ENCODE measurements at regions not wholly inside any gene's neighbourhood (a gene's known extent, or its start where the extent isn't known, plus 50 kb on each side); places are given as distances from the start of the nearest gene placed in this dataset.

DNA sequence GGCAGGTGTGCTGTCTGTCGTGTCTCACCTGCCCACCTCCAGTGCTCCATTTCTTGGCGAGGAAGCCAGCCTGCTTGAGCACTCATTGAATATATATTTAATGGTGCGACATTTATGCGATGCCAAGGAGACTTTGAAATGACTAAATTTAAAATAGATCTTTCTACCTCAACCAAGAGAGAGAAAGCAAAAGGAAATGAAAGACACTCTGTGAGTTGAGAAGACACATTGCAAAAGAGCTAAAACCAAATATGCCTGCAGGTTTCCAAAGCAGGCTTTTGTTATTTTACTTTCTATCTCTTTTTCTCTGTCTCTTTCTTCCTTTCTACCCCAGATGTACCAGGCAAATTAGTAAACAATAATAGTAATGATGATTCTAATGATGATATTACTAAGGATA is 53.6 kb upstream of the AOAH start:
- no peak for DNase-seq (ENCODE audit: low read depth)
- TF ChIP-seq CTCF (IDR thresholded peaks at IDR 0.05; ENCODE audit: insufficient read depth, low read length, poor library complexity, severe bottlenecking) = no peak
- Histone ChIP-seq H3K4me3 (ENCODE audit: low read depth, low read length) (no peak overlapping the region), H3K36me3 (ENCODE audit: control insufficient read depth, insufficient read depth, low read length) (no peaks in the 10 kb centered on the region), H3K27me3 (ENCODE audit: control insufficient read depth, insufficient read depth, low read length) (no peaks in the 10 kb centered on the region)

GRCh38 chr7:36777062-36777461 is 52.8 kb upstream of the AOAH start:
- Histone ChIP-seq H3K27me3 (ENCODE audit: control insufficient read depth, insufficient read depth, low read length) (no peaks in the 10 kb centered on the region), H3K36me3 (ENCODE audit: control insufficient read depth, insufficient read depth, low read length) (no peaks in the 10 kb centered on the region), H3K4me3 (ENCODE audit: low read depth, low read length) (no peak overlapping the region)
- DNase-seq (ENCODE audit: low read depth) = no peak
- TF ChIP-seq CTCF (IDR thresholded peaks at IDR 0.05; ENCODE audit: insufficient read depth, low read length, poor library complexity, severe bottlenecking) = no peak

- no peaks in the 10 kb centered on the region for H3K36me3 ChIP-seq (ENCODE audit: control insufficient read depth, insufficient read depth, low read length)
- TF ChIP-seq CTCF (IDR thresholded peaks at IDR 0.05; ENCODE audit: insufficient read depth, low read length, poor library complexity, severe bottlenecking) = no peak
- no peak overlapping the region for H3K4me3 ChIP-seq (ENCODE audit: low read depth, low read length)
- no peak for DNase-seq (ENCODE audit: low read depth)
- no peaks in the 10 kb centered on the region for H3K27me3 ChIP-seq (ENCODE audit: control insufficient read depth, insufficient read depth, low read length)
Observed at GRCh38 chr7:36775676-36776075, 51.4 kb upstream of the AOAH start.

DNA sequence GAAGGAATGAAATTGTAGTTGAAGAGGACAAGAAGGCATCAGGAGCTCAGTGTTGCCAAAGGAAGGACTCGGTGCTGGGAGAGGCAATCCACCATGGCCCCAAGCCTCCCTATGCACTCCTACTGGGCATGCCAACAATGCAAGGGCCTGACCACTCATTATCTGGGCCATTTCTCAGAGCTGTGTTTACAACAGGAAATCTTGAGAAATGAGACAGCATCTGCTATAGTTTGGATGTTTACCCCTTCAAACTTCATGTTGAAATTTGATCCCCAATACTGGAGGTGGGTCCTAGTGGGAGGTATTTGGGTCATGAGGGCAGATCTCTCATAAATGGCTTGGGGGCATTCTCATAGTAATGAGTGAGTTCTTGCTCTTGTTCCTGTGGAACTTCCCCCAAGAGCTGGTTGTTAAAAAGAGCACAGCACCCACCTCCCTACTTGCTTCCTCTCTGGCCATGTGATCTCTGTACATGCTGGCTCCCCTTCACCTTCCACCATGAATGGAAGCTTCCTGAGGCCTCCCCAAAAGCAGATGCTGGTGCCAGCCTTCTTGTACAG is 50.8 kb upstream of the AOAH start:
- no peak for TF ChIP-seq CTCF (IDR thresholded peaks at IDR 0.05; ENCODE audit: insufficient read depth, low read length, poor library complexity, severe bottlenecking)
- Histone ChIP-seq H3K27me3 (ENCODE audit: control insufficient read depth, insufficient read depth, low read length) (no peaks in the 10 kb centered on the region), H3K36me3 (ENCODE audit: control insufficient read depth, insufficient read depth, low read length) (no peaks in the 10 kb centered on the region), H3K4me3 (ENCODE audit: low read depth, low read length) (no peak overlapping the region)
- DNase-seq (ENCODE audit: low read depth) = no peak

Data from kidney epithelial cell (primary cell).